Left renal pelvis (tissue), 4 donors: ENCODE measurements at regions not wholly inside any gene's neighbourhood (a gene's known extent, or its start where the extent isn't known, plus 50 kb on each side); places are given as distances from the start of the nearest gene placed in this dataset.
A peak's percentile ranks its signal among the peaks of the same experiment; 100 is the strongest.
"Not testable (repeated sequence)": the region's sequence is repeated elsewhere in the genome, so short reads cannot be mapped to it uniquely, and the experiment has no call there.

Experiments
- DNase-seq, 4 donors: peaks; one replicate each; pipeline ENCODE4 v3.0.0-alpha.2; 2013; ENCODE audit warnings: low read depth in 4 of 4, low spot score in 3 of 4

DNA sequence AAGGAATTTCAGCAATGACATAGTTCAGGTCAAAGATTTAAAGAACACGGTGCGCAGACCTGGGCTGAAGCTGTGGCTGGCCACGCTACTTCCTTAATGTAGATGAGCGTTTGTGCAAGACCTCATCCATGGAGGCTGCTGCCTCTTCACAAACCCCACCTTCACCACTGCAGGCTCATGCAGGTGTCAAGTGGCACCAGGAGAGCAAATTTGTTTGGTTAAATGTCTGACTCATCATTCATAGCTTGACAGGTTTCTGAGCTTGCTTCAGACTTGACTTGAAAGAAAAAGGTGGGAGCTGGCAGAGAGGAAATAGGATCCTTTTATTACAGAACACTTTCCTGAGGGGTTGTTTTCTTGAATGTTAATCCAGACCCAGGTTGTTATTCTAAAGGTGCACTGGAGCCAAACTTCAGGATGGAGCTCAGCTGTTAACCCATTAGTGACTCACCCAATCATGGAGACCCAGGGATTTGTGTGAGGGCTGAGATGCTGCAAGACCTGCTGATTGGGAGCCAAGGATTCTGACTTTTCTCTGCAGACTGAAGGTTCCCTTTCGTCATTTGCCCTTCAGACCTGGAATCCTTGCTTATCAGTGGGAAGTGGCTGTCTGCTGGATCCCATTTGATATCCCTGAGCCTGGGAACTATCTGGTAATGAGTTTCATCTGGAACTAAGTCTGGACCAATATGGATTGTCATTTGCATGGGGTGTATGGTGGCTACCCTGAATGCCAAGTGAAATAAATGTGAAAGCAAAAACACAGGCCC, 315.3 kb downstream of the PTTG2 start:
- peak; percentile 47 to 84 (median 56) for DNase-seq

DNA sequence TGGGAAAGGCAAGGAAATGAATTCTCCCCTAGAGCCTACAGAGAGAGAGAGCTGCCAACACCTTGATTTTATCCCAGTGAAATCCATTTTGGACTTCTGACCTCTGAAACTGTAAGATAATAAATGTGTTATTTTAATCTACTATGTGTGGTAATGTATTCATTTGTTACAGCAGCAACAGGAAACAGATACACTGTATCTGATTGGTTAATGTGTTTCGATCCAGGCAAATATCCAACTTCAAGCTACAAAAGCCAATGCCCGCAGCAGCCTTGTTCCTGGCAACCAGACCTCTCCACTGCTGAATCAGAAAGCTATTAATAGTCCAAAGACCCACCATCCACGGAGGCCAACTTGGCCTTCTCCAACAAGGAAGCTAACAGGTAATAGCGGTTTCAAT, 318.1 kb downstream of the PTTG2 start:
- DNase-seq, result no peak

DNA sequence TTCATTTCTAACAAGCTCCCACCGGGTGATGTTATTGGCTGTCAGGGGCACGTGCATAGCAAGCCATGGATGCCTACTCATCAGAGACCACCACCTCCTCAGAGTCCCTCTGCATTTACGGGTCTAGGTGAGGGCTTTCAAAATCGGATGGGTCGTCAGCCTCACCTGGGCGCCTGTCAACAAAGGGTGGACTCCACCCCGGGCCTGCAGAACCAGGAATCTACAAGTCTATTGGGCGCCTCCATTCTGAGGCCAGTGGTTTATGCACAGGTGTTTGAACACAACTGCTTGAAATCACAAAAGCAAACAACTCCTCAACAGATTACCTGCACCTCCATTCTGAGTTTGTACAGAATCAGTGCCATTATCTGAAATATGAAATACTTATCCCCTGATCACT, 318.9 kb downstream of the PTTG2 start:
- no peak for DNase-seq

DNA sequence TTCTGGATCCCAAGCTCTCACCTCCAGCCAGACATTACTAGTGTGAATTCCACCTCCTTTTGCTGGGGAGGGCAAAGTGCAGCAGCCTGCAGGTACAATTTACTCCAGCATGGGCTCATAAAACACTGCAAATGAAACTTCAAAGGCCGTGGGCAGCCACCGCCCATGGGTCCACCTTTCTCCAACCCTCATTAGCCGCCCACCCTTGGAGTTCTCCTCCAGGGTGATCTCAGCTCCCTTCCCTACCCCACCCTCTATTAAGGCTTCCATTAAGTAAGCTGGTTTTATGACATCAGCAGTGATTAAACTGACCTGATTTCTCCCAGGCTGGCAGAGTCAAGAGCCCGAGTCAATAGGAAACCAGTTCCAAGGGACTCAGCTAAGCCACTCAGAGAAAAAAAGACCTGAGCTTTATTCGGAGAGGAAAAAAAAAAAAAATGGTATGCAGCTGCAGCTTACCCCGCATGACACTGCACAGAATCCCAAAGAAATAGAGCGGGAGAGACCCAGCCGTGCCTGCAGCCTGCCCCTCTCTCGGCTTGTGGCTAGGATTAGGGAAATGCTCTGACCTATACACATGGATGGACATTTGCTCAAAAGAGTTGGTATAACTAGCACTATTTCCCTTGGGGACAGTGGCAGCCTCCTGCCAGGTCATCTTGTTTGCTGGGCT, 319.6 kb downstream of the PTTG2 start:
- DNase-seq, result peak in 3 of 4 donors; percentile 8 to 17 (median 10)

DNA sequence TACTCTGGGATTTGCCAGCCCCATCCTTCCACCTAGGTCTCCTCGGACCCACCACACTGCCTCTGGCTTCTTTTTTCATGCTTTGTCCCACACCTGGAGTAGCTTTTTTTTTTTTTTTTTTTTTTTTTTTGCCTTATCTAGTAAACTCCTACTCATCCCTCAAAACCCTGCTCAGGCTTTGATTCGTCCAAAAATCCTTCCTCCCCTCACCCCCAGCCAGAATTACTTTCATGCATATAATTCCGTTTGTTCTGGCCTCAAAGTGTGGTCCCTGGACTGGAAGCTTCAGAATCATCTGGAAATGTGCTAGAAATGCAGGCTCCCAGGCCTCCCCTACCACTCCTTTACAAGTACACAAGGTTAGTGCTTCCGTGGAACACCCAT, 320.1 kb downstream of the PTTG2 start:
- DNase-seq, result no peak

DNA sequence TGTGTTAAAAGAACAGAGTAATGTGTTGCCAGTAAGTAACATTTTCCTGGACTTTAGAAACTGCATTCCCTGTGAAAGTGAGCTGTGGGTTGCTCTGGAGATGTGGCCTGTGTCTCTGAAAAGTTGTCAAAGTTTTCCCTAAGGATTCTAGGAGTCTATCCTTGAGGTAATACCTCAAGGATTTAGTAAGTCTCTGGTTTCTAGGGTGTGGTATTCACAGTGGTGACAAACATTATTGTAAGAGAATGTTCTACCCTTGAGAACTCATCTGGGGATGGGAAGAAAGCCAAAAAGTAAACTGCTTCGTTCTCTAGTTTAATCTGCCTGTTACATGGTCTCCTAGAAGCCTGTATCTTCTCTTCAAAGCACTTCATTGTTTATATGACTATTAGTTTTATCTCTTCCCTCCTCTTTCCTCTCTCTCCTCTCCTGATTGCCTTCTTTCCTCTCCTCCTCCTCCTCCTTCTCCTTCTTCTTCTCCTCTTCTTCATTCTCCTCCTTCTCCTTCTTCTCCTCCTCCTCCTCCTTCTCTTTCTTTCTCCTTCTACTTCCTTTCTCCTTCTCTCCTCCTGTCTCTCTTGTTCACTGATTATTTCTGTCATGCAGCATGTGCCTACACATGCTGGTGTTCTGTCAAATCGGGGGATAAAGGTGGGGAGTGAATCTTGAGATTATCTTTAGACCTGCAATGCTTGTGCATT, 321.3 kb downstream of the PTTG2 start:
- no peak for DNase-seq

DNA sequence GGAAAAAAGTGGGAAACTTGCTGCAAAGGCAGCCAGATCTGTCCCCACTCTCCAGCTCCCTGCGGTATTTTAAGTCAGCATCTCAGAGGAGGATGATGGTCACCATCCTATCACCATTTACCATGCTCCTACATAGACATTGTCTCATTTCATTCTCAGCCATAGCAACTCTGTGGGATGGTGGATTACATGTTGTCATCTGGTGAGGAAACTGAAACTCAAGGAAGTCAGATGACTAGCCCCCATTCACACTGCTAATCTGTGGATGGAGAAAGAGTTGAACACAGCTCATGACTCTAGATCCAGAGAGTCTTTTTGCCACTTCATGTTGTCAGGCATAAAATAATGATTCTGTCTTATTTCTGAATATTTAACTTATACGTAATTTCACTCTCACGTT, 323.5 kb downstream of the PTTG2 start:
- no peak for DNase-seq

DNA sequence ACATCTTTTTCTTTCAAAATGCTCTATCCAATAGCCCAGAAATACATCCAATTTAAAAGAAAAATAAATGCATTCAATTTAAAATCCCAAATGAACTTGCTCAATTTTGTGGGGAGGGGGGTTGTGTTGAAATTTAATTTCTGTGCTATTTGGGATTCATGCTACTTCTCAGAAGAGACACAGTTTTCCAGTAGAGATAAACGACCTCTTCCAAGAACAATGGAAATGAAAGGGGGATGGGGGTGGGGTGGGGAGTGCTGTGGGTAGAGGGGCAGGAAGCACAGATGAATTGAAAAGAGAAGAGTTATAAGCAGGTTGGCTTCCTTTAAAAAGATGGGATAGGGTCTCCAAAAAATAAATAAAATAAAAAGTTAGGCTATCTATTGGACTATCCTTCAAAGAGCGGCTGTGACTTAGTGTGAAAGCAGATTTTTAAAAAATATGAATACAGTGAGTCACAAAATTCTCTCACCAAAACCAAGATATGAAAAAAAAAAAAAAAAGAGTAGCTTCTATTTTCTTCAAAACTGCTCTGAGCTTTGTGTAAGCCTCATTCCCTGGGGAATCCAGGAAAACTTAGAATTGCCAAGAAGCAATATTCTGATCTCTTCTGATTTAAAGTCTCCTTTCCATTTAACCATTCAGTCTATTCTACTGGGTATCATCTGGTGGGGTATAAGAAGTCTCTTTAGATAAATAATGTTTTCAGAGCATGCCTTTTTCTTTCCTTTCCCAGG, 324.3 kb downstream of the PTTG2 start:
- DNase-seq, result no peak

DNA sequence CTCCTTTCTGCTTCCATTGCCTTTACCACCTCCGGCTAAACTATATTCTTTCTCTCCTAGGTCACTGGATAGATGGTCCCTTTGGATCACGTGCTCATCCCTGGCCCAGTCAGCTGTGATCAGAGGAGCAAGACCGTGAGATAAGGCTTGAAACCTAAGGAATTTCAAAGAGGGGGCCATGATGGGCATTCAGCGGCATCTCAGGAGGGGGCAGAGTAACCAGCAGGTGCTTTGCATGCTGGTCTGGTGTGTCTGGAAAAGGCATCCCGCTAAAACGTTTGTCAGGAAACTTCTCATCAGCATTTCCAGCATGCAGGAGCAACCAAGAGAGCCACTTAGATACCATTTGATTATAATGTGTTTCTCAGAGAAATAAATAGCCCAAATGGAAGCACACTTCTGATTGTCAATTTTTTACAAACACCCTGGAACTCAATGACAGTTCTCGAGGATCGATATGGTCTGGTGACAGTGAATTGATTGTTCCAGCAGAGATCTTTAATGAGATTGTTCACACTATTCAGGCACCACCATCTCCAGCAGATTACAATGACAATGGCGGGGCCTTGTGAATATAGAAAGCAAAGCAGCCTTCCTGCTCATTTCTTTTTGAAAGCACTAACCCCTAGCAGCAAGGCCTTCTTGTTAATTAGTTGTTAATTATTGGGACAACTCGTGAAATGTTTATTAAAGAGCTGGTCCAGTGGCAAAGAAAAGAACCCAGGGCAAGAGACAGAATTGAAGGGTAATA, 327.1 kb downstream of the PTTG2 start:
- no peak for DNase-seq

DNA sequence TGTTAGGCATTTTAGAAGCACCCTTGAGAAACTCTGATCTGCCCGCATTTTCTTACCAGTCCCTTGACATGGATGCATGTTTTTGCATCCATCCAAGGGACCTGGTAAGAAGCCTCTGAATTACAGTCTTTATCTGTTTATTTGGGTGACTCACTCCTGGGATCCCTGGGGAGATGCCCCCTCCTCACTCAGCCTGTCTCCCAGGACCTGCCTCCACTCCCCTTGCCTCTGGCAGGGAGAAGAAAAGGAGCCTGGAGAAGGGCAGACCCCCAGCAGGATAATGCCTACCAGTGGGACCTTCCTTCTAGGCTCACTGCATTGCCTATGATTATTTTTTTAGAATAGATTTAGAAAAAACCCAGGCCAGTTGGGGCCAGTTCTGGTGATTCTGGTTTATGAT, 329.4 kb downstream of the PTTG2 start:
- no peak for DNase-seq

DNA sequence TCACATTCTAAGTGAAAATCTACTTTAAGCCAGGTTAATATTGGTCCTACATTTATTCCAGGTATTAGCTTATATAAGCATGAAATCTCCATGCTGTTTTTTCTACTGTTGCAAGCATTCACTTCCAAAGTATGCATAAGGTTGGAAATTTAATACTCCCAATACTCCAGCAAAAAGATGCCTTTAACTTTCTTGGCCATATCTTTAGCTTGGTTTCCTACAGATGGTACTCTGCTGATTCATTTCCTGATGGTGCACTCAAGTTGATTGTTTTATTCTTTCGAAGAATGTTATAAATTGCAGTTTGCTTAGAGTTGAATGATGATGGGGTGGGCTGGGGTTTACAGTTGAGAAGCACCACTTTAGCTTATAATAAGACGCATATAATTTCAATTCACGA, 330.2 kb downstream of the PTTG2 start:
- no peak for DNase-seq

DNA sequence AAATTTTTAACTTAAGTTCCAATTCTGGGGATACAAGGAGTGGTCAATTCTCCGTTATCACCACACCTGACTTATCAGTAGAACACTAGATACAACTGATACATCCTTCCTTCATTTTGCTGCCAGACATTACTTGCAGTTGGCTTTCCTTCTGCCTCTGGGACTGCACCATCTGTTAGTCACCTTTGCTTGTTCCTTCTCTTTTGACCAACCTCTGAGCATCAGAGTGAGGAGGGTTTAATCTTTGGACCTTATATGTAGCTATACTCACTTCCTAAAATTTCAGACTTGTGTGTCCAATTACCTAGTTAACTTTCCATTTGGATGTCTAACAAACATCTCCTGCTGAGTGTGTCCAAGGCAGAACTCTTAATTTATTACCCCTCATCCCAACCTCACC, 330.7 kb downstream of the PTTG2 start:
- DNase-seq, result no peak

DNA sequence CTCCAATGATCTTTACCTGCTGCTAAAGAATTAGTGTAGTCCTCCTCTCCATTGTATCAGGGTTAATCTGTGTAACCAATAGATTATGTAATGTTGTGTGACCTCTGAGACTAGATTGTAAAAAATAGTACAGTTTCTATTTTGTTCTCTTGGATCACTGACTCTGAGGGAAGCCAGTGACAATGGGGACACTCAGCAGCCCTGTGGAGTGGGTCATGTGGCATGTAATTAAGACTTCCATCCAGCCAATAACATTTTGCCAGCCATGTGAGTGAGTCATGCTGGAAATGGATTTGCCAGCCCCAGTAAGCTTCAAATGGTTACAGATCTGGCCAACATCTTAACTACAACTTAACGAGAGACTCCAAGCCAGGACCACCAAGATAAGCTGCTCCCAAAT, 332.3 kb downstream of the PTTG2 start:
- no peak for DNase-seq

DNA sequence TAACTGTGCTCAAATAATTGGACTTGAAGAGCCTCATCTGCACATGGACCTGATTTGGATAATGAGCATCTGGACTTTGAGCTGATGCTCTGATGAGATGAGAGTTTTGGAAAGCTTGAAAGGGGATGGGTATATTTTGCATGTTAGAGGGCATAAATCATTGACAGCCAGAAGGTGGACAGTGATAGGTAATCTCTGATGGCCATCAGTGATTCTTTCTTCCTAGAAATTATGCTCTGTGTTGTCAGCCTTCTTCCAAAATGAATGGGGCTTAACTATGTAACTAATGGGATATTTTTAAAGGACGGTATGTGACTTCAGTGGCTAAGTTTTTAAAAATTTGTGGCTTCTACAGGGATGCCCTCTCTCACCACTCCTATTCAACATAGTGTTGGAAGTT, 334.0 kb downstream of the PTTG2 start:
- no peak for DNase-seq

DNA sequence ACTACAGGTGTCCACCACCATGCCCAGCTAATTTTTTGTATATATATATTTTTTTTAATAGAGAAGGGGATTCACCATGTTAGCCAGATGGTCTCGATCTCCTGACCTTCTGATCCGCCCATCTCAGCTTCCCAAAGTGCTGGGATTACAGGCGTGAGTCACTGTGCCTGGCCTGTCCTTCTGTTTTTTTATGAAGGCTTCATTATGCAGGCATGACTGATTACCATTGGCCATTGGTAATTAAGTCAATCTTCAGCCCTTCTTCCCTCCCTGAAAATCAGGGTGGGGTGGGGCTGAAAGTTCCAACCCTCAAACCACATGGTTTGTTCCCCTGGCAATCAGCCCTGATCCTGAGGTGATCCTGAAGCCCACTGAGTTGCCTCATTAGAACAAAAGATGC, 336.9 kb downstream of the PTTG2 start:
- DNase-seq, result no peak

DNA sequence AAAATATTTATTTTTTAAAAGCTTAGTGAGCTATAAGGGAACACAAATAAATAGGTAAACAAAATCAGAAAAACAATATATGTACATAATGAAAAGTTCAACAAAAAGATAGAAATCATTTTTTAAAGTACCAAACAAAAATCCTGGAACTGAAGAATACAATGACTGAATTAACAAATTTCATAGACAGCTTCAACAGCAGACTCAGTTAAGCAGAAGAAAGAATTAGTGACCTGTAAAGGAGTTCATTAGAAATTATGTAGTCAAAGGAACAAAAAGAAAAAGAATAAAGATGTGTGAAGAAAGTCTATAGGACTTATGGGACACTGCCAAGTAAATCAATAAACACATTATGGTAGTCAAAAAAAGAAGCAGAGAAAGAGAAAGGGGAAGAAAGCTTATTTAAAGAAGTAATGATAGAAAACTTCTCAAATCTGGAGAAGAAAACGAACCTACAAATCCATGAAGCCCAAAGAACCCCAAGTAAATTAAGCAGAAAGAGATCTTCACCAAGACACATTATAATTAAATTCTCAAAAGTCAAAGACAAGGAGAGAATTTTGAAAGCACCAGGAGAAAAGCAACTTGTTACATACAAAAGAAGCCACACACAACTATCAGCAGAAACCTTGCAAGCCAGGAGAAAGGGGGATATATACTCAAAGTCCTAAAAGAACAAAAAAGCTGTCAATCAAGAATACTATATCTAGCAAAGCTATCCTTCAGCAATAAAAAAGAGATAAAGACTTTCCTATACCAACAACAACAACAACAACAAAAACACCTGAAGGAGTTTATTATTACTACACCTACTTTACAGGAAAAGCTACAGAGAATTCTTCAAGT, 338.9 kb downstream of the PTTG2 start:
- no peak for DNase-seq

DNA sequence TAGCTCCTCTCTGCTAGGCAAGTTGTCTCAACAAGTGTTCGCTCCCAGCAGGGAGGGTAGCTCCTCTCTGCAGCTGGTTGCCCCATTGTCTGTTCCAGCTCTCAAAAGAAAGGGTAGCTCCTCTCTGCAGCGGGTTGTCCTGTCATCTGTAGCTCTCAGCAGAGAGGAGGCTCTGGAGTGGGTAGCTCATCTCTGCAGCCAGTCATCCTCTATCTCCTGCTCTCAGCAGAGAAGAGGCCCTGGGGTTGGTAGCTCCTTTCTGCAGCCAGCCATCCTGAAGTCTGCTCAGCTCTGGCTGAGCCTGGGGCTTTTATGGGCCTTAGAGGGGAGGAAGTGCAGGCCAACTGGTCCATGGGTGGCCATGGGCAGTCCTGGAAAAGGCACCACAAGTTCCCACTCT, 342.7 kb downstream of the PTTG2 start:
- no peak for DNase-seq

DNA sequence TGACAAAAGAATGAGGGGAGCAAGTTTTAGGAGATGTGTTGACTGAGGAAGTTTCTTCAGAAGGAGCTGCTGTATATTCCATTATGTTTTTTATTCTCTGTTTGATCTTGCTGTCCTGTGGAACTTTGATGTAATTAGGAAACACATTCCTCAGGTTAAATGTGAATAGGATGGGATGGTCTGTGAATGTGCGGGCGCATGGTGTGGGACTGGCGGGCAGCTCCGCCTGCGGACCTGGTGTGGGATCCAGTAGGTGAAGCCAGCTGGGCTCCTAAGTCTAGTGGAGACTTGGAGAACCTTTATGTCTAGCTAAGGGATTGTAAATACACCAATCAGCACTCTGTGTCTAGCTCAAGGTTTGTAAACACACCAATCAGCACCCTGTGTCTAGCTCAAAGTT, 344.3 kb downstream of the PTTG2 start:
- not testable (repeated sequence) for DNase-seq

DNA sequence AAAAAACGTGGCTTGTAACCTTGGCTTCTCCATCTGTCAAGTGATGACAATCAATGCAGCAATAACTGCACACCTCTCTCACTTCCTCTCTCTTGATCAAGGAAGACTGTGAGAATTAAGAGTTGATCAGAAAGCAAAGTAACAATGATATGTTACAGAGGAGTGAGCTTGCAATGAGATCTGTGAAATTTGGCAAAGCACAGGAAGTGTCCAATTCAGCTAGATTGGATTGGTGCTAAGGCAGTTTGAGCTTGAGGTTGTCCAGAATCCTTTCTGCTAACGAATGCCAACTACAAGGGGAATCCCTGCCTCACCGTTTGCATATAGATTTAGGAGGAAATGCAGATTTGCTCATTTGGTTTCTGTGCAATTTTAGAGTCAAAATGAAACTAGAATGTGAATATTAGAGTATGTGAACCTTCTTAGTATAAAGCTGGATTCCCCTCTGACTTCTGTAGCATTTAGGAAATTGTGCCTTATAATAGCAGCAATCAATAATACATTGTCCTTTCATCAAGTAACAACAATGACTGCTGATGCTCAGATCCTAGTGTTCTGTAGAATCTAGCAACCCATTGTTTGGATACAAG, 346.4 kb downstream of the PTTG2 start:
- no peak for DNase-seq
